Endothelial cell of umbilical vein (primary cell): ENCODE measurements at regions not wholly inside any gene's neighbourhood (a gene's known extent, or its start where the extent isn't known, plus 50 kb on each side); places are given as distances from the start of the nearest gene placed in this dataset.
"Not testable (repeated sequence)": the region's sequence is repeated elsewhere in the genome, so short reads cannot be mapped to it uniquely, and the experiment has no call there.

Experiments used
- JUN ChIP-seq: IDR thresholded peaks from 2 replicates; pipeline ENCODE4 v1.6.1; 2011; ENCODE audit warnings: borderline replicate concordance, low read depth; ENCODE audit not compliant: insufficient read length, insufficient read depth
- POLR2A ChIP-seq: IDR thresholded peaks from 2 replicates; pipeline ENCODE4 v1.6.1; 2012; ENCODE audit warnings: low read depth, mild to moderate bottlenecking, control low read depth, low read length
- POLR2AphosphoS5 ChIP-seq: IDR thresholded peaks from 2 replicates; pipeline ENCODE4 v1.6.1; 2012; ENCODE audit warnings: low read depth, mild to moderate bottlenecking, control low read depth, low read length, moderate library complexity; ENCODE audit not compliant: insufficient read depth
- TF ChIP-seq, protein P1 (sequence below), 2 donors: IDR thresholded peaks; 1 replicate in 1 of 2; 2 replicates in 1 of 2; pipeline ENCODE4 v1.5.1; 2011; ENCODE audit warnings: low read length in 2 of 2, mild to moderate bottlenecking in 2 of 2, moderate library complexity in 2 of 2, control low read depth in 1 of 2, inconsistent platforms in 1 of 2, low read depth in 1 of 2; ENCODE audit not compliant: insufficient read depth in 1 of 2; ENCODE audit errors: extremely low read depth in 1 of 2

DNA sequence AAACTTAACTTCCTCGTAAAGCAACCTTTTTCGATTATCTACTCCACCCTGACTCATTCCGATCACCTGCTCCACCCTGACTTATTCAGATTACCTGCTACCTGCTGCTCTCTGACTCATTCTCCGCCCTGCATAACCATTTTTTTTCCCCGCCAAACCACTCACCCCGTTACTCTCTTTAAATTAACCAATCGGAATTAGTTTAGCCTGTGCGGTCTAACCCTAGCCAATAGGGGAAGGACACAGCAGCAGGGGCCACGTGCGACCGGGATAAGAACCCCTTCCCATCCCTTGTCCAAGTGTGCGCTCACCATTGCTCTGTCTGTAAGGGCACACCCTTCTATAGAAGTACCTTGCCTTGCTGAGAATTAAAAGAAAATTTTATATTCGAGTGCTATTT, 75.5 kb upstream of the UBASH3B start:
- not testable (repeated sequence) for TF ChIP-seq POLR2A, POLR2AphosphoS5, JUN
- TF ChIP-seq, protein P1, sequence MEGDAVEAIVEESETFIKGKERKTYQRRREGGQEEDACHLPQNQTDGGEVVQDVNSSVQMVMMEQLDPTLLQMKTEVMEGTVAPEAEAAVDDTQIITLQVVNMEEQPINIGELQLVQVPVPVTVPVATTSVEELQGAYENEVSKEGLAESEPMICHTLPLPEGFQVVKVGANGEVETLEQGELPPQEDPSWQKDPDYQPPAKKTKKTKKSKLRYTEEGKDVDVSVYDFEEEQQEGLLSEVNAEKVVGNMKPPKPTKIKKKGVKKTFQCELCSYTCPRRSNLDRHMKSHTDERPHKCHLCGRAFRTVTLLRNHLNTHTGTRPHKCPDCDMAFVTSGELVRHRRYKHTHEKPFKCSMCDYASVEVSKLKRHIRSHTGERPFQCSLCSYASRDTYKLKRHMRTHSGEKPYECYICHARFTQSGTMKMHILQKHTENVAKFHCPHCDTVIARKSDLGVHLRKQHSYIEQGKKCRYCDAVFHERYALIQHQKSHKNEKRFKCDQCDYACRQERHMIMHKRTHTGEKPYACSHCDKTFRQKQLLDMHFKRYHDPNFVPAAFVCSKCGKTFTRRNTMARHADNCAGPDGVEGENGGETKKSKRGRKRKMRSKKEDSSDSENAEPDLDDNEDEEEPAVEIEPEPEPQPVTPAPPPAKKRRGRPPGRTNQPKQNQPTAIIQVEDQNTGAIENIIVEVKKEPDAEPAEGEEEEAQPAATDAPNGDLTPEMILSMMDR (IDR thresholded peaks at IDR 0.05; ENCODE audit: extremely low read depth in 1 of 2, insufficient read depth in 1 of 2, low read depth in 1 of 2, low read length in 2 of 2) = not testable (repeated sequence)
